ENCODE measurements at regions not wholly inside any gene's neighbourhood (a gene's known extent, or its start where the extent isn't known, plus 50 kb on each side); places are given as distances from the start of the nearest gene placed in this dataset.
"Not testable (repeated sequence)": the region's sequence is repeated elsewhere in the genome, so short reads cannot be mapped to it uniquely, and the experiment has no call there.

DNA sequence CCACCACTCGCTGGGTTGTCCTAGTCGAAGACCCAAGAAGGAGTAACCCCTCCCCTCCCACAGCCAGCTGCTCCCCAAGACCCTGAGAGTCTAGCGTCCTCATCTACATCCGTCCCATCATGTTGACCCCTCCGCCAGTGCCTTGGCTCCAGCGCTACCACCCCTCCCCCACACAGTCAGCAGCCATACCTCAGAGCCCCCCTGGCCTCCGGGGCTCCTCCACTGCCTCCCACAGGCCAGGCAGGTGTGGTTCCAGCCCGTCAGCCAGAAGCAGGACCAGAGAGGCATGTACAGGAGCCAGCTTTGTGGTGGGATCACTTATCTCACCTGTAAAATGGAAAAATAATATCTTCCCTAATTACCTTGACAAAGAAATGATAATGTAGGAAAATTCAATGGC lies 51.5 kb upstream of the PHF21B start:
- no peak for DNase-seq (ENCODE audit: low read depth)

DNA sequence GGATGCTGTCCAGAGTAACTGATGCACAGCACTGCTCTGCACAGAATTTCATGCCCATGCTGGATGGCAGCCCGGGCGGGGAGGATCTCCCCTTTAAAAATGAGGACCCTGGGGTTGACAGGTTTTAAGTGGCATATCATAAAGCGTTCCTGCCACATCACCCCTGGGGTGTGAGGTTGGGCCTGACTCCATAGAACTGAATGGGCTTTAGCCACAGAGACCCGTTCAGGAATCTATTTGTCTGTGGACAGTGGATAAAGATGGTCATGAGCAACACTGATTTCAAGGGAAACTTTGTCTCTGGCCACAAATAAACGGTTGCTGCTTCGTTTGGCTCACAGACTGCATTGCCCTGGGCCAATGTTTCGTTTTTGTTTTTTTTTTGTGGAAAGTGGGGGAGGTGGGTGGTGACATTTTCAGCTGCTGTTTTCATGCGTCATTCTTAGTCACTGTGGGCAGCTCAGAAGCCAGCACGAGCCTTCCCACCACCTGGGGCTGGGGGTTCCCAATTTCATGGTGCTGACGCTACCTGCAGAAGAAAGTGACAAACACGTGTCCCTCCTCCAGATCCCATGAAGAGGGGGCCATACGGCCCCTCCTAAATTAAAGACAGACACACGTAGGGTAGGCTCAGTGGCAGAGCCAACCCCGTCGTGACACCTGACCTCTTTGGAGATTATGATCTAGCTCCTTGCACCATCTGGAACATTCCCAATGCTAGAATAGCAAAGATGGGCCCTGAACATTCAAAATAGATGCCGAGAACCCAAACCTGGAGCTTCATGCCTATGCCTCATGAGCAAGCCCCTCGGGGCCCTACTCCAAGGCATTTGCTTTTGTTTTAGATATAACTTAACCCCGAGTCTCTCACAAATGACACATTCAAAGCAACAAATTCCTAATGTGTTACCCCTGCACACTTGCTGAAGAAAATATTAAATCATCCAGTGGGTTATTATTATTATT lies 54.8 kb upstream of the PHF21B start:
- in situ Hi-C loops (cut with HindIII; ENCODE audit: low pct_unique_long_range_greater_than_20kb, low sequenced_read_pairs) = no loop called here
- peak; percentile 75 for DNase-seq (ENCODE audit: low read depth)

More for the DNA sequence above, 51.5 kb upstream of the PHF21B start:
- in situ Hi-C loops (cut with HindIII; ENCODE audit: low pct_unique_long_range_greater_than_20kb, low sequenced_read_pairs) = no loop called here

DNA sequence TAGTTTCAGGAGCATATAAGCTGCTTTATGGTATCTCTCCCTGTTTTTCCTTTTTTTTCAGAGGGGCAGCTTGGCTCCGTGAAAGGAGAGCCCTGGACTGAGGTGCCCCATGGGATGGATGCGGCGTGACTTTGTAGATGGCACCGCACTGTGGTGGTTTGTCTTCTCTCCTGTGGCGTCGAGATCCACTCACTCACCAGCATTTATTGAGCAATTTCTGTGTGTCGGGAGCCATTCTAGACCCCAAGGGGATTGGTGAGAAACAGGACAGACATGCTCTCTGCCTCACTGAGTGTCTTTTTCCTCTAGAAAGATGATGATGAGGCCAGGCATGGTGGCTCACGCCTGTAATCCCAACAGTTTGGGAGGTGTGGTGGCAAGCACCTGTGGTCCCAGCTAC lies 55.9 kb upstream of the PHF21B start:
- no peak for DNase-seq (ENCODE audit: low read depth)
- in situ Hi-C loops (cut with HindIII; ENCODE audit: low pct_unique_long_range_greater_than_20kb, low sequenced_read_pairs) = no loop called here

DNA sequence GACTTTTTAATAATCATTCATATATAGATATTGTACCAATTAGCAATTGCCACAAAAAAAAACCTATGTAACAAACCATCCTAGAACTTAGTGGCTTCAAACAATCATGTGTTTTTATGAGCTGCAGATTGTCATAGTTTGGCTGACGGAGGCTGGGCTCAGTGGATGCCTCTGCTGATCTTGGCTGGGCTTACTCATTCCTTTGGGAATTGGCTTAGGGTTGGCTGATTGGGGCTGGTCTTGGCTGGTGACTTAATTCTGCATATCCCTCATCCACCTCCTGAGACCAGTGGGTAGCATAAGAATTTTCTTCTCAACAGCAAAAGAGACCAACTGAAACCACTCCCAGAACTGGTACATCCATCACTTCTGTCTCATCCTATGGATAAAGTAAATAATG lies 57.9 kb upstream of the PHF21B start:
- in situ Hi-C loops (cut with HindIII; ENCODE audit: low pct_unique_long_range_greater_than_20kb, low sequenced_read_pairs) = no loop called here
- DNase-seq (ENCODE audit: low read depth) = no peak

DNA sequence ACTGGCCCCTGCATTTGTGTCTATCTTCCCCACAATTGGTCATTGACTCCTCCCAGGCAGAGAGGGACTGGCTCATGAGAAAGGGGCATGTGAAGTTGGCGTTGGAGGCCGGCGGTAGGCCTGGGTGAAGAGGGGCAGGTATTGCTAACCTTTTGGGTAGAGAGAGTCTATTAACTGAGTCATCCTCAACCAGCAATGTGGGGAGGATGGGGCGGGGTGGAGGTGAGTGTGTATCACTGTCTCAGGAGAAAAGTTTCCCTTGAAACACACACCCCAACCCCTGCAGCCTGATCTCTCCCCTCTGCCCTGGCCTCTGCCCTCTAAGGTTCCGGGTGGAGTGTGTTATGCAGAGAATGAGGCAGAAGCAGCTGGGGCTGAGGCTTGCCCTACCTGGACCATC lies 60.1 kb upstream of the PHF21B start:
- DNase-seq (ENCODE audit: low read depth) = no peak

DNA sequence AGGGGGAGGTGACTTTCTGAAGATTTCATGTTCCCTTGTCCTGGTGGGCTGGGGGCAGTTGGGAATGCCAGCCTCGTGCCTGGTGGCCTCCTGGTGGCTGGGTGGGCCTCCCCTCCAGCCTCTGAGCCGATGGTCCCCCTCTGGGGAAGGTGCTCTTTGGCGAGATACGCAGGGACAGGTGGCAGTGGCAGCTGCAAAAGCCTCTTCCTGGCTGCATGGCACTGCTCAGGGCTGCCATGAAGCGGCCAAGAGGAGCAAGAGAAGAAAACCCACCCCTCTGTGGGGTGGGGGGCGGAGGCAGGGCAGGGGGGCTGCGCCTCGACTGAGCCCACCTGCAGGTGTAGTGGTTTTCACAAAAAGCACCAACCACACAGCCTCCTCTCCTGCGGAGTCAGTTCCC lies 61.8 kb upstream of the PHF21B start:
- in situ Hi-C loops (cut with HindIII; ENCODE audit: low pct_unique_long_range_greater_than_20kb, low sequenced_read_pairs) = no loop called here
- DNase-seq (ENCODE audit: low read depth) = no peak

More for the DNA sequence above, 60.1 kb upstream of the PHF21B start:
- in situ Hi-C loops (cut with HindIII; ENCODE audit: low pct_unique_long_range_greater_than_20kb, low sequenced_read_pairs) = no loop called here

DNA sequence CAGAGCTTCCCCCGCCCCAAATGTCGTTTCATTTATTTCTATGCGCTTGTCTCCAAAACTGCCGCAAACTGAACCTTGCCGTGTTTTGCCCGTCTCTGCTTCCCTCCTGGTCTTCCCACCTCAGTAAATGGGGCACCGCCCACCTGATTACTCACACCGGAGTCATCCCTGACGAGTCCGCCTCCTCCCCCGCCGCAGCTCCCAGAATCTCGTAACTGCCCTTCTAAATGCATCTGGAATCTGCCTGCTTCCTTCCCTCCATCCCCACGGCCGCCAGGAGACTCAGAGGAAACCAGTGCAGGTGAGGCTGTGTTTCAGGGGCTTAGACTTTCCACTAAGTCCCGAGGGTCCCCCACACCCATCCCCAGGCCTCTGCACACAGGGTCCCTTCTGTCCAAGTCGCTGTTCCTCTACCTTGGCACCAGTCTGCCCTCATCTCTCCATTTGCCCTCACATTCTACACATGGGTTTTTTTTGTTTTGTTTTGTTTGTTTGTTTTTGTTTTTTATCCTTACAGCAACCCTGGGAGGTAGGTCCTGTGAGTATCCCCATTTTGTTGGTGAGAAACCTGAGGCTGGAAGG lies 62.6 kb upstream of the PHF21B start:
- peak; percentile 59 for DNase-seq (ENCODE audit: low read depth)
- in situ Hi-C loops (cut with HindIII; ENCODE audit: low pct_unique_long_range_greater_than_20kb, low sequenced_read_pairs) = no loop called here

DNA sequence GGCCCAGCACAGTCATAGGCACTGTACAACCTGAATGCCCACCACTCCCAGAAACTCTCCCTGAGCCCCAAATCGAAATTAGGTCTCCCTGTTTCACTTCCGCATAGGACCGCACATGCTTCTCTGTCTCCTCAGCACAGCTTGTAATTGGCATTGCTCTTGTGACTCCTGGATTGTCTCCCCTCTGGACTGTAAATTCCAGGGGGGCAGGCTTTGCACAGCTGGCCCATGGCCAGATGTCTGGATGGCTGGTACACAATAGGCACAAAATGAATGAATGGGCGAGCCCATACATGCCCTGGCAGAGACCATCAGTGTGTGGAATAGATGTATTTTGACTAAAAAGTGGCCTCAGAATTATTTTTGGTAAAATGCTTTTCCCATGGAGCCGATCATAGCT lies 63.3 kb upstream of the PHF21B start:
- DNase-seq (ENCODE audit: low read depth) = no peak
- in situ Hi-C loops (cut with HindIII; ENCODE audit: low pct_unique_long_range_greater_than_20kb, low sequenced_read_pairs) = no loop called here

DNA sequence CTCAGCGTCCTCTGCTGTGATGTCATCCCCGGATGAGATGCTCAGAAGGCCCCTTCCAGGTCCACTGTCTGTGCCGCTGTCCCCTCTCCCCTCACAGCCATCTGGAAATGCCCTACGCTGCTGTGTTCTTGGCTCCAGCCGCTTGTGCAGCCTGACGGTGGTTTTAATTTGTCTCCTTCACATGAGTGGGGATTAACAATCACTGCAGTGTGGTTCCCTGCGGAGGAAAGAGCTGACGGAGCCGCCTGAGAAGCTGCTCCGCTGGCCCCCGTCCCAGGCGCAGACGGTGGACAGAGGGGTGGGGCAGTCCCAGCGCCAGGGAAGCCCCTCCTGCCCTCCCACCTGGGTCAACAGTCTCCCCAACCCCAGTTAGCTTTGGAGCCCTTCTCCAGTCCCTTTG lies 67.5 kb upstream of the PHF21B start:
- in situ Hi-C loops (cut with HindIII; ENCODE audit: low pct_unique_long_range_greater_than_20kb, low sequenced_read_pairs) = no loop called here
- no peak for DNase-seq (ENCODE audit: low read depth)

DNA sequence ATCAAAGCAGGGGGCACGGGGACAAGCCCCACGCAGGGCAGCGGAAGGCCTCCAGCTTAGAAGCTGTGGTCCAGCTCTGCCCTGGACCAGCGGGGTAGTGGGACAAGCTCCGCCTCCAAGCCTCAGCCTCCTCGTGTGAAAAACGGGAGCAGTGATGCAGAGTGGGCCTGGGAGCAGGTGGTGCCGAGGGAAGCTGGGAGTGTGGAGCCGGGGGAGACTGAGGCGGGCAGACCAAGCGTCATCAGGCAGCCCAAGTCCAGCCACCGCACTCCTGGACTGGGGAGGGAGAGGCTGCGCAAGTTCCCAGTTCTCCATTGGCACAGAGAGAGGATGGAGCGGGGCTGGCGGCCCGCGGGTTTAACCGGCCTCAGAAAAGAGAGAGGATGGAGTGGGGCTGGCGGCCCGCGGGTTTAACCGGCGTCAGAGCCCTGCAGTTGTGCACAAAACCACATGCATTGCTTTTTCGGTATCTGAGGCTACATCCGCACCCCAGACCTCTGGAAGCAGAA lies 68.1 kb upstream of the PHF21B start:
- DNase-seq (ENCODE audit: low read depth) = no peak
- in situ Hi-C loops (cut with HindIII; ENCODE audit: low pct_unique_long_range_greater_than_20kb, low sequenced_read_pairs) = no loop called here

DNA sequence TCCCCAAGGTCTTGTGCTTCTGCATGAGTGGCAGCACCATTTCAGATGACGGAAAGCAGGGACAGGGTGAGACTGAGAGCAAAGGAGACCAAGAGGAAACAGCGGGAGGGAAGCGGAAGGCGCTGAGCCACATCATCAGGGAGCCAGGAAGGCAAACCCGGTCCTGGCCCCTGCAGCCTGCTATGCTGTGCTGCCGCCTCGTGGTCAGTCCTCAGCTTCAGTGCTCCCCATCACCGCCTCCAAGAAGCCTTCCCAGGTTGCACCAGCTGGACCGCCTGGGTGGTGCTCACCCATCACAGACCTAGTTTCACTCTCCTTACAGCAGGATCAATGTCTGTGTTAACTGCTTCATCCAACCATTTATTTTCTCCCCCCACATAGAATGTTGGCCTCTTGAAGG lies 73.0 kb upstream of the PHF21B start:
- no peak for DNase-seq (ENCODE audit: low read depth)
- in situ Hi-C loops (cut with HindIII; ENCODE audit: low pct_unique_long_range_greater_than_20kb, low sequenced_read_pairs) = no loop called here

DNA sequence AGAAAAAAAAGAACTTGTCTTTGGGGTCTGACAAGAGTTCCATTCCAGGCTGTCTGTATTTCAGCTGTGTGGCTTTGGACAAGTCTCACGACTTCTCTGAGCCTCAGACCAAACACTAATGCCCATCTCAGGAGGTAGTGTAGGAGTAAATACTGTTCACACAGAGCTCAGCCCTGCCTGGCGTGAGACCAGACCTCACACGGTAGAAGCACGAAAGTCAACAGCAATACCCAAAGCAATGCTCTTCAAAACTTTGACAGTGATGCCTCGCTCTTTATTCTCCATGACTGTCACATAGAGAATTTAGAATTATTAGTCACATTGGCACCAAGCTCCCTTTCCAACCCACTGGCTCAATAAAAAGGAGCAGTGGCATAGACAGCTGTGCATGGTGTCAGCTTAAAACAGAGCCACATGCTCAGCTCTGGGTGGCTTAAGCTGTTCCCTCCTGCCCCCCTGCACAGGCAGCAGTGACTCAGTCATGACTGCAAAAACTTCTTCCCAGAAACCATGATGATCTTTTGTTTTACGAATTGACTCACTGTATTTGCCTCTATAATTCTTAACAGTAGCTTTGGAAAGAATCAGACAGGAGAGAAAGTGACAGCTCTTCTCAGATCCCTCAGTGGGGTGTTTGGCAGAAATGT lies 74.0 kb upstream of the PHF21B start:
- peak; percentile 34 for DNase-seq (ENCODE audit: low read depth)
- in situ Hi-C loops (cut with HindIII; ENCODE audit: low pct_unique_long_range_greater_than_20kb, low sequenced_read_pairs) = no loop called here

DNA sequence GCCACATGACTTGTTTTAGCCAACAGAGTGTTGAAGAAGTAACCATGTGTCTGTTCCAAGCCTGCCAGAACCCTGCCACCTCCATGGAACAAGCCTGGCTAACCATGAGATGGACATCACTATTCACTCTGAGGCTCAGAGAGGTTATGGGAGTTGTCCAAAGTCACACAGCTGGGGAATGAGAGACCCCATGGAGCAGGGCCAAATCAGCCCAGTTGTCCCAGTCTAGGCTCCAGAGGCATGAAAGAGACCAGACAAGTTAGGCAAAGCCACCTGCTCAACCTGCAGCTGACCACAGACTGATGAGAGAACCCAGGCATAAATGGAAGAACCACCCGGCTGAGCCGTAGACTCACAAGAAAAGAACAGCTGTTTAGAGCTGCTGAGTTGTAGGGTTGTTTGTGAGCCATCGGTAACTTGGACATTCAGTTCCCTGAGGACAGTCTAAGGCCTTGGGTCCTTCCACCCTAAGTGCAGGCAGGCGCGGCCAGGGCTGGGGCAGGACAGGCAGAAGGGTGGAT lies 74.7 kb upstream of the PHF21B start:
- no peak for DNase-seq (ENCODE audit: low read depth)
- in situ Hi-C loops (cut with HindIII; ENCODE audit: low pct_unique_long_range_greater_than_20kb, low sequenced_read_pairs) = no loop called here

DNA sequence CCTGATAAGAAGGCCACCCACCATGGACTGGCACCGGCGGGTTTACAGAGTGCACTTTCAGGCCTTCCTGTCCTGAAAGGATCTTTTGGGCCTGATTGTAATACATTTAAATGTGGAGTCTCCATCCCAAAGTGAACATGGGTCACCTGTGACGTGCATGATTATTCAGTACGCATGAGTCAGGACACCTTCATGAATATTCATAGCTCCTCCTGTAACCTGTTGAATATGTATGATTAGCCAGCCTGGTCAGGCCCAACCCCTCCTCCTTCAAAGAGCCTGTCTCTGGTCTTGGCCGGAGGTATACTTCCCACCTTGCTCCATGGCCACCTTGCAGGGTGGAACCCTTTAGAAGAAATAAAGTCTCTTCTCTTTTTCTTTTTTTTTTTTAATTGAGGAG lies 75.9 kb upstream of the NUP50 start:
- no peak for DNase-seq (ENCODE audit: low read depth)
- in situ Hi-C loops (cut with HindIII; ENCODE audit: low pct_unique_long_range_greater_than_20kb, low sequenced_read_pairs) = no loop called here

DNA sequence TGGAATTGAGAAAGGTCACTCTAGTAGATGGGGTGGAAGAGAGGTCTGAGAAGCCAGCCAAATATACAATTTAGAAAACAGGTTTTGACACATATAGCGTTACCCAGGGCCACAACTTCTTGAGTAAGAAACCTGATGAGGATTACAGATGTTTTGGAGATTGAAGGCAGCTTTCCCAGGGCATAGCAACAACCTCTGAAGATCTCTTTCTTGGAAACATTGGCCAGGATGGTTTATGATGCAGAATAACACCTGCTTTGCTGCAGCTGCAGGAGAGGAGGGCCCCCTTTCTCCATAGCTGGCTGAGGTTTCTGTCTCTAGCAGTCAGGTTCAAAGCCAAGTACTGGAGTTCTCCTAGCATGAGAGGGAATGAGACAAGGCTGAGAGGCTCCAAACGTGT lies 75.1 kb upstream of the NUP50 start:
- in situ Hi-C loops (cut with HindIII; ENCODE audit: low pct_unique_long_range_greater_than_20kb, low sequenced_read_pairs) = no loop called here

DNA sequence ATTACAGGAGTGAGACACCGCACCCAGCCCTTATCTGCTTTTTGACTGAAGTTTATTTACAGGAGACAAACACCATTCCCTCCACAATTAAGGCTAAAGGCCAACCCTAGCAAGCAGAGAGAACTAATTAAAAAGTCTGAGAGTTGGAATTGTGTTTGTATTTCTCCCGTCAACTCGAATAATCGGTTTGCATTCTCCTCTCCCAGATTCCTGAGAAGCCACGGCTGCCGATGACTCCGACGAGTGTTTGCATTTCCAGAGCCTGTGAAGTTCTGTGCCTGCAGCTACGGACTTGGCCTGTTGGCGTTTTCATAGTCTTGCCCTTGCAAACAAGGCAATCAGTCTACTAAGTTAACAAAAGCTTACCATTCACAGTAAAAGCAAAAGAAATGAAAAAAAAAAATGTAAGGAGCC lies 73.2 kb upstream of the NUP50 start:
- DNase-seq (ENCODE audit: low read depth) = no peak
- in situ Hi-C loops (cut with HindIII; ENCODE audit: low pct_unique_long_range_greater_than_20kb, low sequenced_read_pairs) = no loop called here

More for the DNA sequence above, 75.1 kb upstream of the NUP50 start:
- DNase-seq (ENCODE audit: low read depth) = no peak

DNA sequence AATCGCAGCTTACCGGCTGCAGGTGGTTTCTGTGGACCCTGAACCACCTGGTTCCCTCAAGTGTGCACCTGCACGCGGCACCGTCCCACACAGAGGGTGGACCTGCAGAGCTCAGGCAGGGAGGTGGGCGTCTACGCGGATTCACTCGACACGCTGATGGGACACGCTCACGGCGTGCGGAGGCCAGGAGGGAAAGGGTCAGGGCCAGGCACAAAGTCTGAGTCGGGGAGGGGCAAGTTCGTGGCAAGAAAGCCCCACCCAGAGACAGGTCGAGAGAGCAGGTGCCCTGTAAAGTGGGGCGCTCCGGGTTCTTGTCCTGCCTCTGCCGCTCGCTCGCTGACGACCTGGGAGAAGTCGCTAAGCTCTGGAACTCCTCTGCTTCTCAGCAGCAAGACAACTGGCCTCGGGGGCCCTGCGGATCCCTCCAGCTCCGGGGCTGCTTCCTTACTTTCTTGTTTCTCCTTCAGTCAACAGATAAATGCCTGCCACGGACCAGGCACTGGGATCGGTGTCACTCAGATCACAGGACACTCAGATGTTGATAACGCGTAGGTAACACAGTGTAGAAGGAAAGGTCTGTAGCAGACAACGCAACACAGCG lies 72.4 kb upstream of the NUP50 start:
- in situ Hi-C loops (cut with HindIII; ENCODE audit: low pct_unique_long_range_greater_than_20kb, low sequenced_read_pairs) = no loop called here
- DNase-seq (ENCODE audit: low read depth) = no peak

DNA sequence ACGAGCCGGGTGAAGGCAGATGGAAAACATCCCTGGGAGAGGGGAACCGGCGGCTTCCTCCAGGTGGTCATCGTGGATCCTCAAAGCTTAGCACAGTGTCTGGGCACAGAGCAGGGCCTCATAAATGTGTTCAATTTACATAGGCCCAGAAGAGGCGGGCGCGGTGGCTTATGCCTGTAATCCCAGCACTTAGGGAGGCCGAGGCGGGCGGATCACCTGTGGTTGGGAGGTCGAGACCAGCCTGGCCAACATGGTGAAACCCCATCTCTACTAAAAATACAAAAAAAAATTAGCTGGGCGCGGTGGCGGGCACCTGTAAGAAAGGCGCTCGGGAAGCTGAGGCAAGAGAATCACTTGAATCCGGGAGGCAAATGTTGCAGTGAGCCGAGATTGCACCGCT lies 71.8 kb upstream of the NUP50 start:
- DNase-seq (ENCODE audit: low read depth); in situ Hi-C loops (cut with HindIII; ENCODE audit: low pct_unique_long_range_greater_than_20kb, low sequenced_read_pairs): not testable (repeated sequence)

DNA sequence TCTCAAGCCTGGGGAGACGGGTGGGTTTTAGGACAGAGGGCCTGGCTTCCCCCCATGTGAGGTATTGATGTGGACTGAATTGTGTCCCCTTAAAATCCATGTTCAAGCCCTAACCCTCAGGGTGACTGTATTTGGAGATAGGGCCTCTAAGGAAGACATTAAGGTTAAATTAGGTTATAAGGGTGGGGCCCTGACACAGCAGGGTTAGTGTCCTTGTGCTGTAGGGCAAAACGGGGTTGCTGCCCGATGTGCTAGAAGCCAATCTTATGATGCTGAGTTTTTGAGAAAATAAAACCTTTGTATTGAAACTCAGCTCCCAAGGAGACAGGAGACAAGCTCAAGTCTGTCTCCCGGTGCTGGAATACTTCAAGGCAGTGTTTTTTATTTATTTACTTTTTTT lies 71.1 kb upstream of the NUP50 start:
- in situ Hi-C loops (cut with HindIII; ENCODE audit: low pct_unique_long_range_greater_than_20kb, low sequenced_read_pairs) = no loop called here

More for the DNA sequence above, 71.1 kb upstream of the NUP50 start:
- no peak for DNase-seq (ENCODE audit: low read depth)
